GM12872 (cell line): ENCODE measurements at regions not wholly inside any gene's neighbourhood (a gene's known extent, or its start where the extent isn't known, plus 50 kb on each side); places are given as distances from the start of the nearest gene placed in this dataset.

Experiments
- TF ChIP-seq, protein P1 (sequence below): IDR thresholded peaks from 3 replicates; pipeline ENCODE4 v1.5.1; 2011; ENCODE audit warnings: low read depth, mild to moderate bottlenecking, low read length, moderate library complexity; ENCODE audit not compliant: insufficient read depth

DNA sequence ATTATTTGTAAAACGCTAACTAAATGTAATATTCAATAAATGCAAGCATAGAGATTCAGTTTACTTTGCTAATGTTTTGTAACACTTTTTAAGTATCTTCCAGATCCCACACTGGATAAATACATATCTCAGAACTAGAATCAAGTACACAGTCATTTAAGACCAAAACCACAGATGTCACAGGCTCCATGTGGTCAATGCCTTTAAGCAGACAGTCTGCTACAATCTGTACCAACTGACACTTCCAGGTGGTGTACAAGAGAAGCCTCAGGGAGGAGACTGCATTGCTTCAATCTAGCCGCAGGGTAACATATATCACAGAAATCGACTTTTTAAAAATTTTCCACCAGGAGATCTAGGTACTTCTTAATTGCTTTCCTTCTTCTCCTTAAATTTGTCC is 229.6 kb upstream of the DIAPH2 start:
- TF ChIP-seq, protein P1, sequence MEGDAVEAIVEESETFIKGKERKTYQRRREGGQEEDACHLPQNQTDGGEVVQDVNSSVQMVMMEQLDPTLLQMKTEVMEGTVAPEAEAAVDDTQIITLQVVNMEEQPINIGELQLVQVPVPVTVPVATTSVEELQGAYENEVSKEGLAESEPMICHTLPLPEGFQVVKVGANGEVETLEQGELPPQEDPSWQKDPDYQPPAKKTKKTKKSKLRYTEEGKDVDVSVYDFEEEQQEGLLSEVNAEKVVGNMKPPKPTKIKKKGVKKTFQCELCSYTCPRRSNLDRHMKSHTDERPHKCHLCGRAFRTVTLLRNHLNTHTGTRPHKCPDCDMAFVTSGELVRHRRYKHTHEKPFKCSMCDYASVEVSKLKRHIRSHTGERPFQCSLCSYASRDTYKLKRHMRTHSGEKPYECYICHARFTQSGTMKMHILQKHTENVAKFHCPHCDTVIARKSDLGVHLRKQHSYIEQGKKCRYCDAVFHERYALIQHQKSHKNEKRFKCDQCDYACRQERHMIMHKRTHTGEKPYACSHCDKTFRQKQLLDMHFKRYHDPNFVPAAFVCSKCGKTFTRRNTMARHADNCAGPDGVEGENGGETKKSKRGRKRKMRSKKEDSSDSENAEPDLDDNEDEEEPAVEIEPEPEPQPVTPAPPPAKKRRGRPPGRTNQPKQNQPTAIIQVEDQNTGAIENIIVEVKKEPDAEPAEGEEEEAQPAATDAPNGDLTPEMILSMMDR, result no peak

GRCh38 chrX:96464880-96465558 is 219.6 kb upstream of the DIAPH2 start:
- TF ChIP-seq, protein P1, result no peak

DNA sequence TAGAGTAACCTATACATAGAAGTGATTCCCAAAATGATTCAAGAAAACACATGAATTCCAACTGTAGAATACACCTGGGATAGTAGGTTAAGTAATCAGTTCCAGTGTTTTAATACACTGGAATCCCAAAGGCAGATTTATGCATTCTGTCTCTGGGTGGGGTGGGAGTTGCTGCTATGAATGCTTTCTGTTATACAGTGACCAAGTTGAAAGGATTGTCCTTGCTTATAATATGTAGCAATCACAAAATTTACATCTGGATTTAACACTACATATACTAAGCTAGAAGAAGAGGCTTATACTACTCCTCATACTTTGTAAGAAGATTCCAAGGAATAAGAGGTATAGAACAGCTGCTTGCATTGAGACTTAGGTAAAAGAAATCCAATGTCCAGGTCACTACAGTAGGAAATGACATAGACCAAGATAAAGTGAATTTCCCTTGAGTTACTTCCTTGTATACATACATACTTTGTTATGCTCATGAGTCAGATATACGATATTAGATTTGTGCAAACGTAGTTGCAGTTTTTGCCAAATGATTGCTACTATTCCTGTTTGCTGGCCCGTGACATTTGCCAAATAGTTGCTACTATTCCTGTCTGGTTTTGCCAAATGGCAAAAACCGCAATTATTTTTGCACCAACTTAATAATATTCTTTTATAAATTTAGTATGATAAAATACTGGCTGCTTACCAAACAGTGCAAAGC is 210.5 kb upstream of the DIAPH2 start:
- TF ChIP-seq, protein P1, result no peak

GRCh38 chrX:96474741-96475125 is 209.9 kb upstream of the DIAPH2 start:
- TF ChIP-seq, protein P1, result no peak

- TF ChIP-seq, protein P1, result no peak
Measured at GRCh38 chrX:96480081-96480480, 204.6 kb upstream of the DIAPH2 start.

DNA sequence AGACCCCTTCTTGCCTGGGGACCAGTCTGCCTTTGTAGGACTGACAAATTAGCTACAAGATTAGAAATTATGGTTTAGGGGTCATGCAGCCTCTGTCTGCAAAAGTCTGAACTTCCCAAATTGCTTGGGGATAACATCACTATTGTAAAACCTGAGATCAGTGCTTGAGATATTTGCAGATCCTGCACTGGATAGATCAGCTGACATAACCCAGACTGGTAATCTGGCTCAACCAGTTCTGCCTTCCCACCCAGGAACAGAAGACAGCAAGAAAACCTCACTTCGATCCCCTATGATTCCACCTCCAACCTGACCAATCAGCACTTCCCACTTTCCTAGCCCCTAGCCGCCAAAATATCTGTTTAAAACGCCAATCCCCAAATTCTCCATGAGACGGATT is 202.8 kb upstream of the DIAPH2 start:
- TF ChIP-seq, protein P1, result no peak

DNA sequence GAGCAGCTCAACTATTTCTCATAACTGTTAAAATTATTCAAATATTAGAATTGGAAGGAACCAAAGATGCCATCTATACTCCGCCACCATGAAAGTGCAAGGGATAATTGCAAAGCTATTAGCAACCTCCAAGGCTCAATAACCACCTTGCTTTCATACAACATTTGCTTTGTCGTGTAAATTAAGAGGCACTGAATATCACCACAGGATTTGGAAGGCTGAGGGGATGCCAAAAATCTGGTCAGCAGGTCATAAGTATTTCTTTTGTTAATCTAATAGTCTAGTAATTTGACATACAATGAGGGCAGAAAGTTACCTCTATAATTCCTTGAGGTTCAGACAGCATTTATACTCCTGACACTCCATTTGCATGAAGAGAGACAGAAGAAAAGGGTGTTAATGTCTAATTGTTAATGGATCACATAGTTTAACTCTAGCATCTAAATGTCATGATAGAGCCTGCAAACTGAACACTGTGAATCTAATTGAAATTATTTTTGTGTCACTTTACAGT is 200.9 kb upstream of the DIAPH2 start:
- TF ChIP-seq, protein P1, result no peak
